Rectal smooth muscle tissue (tissue), 1 donor: ENCODE measurements at regions not wholly inside any gene's neighbourhood (a gene's known extent, or its start where the extent isn't known, plus 50 kb on each side); places are given as distances from the start of the nearest gene placed in this dataset.

Experiments
- H3K27ac ChIP-seq: one replicate; pipeline ENCODE4 v1.7.0; 2013; ENCODE audit warnings: low read depth, low read length, inconsistent platforms
- H3K27me3 ChIP-seq: one replicate; pipeline ENCODE4 v1.7.0; 2013; ENCODE audit warnings: low read length; ENCODE audit not compliant: control insufficient read depth, insufficient read depth
- H3K36me3 ChIP-seq: one replicate; pipeline ENCODE4 v1.7.0; 2013; ENCODE audit warnings: low read length; ENCODE audit not compliant: control insufficient read depth, insufficient read depth
- H3K4me1 ChIP-seq: one replicate; pipeline ENCODE4 v1.7.0; 2013; ENCODE audit warnings: low read length; ENCODE audit not compliant: control insufficient read depth, insufficient read depth
- H3K4me3 ChIP-seq: one replicate; pipeline ENCODE4 v1.7.0; 2013; ENCODE audit warnings: low read length
- H3K9ac ChIP-seq: one replicate; pipeline ENCODE4 v1.7.0; 2013; ENCODE audit warnings: low read length

DNA sequence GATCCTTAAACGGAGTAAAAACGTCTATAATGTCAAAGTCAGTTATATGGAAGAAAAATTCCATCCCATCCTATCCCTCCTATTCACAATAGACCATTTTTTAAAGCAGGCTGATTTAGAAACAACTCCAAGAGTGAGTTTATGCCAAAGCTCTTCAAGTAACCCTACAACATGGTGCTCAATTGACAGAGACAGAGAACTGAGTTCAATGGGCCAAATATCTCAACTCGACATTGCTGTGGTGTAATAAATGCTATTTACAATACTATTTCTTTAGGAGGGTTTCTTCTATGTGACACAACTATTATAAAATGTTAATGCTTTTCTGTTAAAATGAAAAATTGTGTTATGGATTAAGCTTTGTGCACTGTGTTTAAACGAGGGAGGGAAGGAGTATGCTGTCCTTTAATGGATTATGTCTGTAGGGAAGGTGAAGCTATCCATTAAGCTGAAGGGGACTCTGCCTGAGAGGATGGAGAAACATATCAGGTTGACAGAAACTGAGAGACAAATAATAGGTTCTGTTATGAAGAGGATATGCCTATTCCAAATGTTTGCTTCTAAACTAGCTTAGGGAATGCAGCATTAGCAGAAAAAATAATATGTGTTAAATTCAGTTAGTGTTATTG, 362.5 kb upstream of the CHRM3 start:
- H3K27ac ChIP-seq, result no peak overlapping the region
- H3K27me3 ChIP-seq, result no peaks in the 10 kb centered on the region
- no peak overlapping the region for H3K4me3 ChIP-seq
- no peaks in the 10 kb centered on the region for H3K36me3 ChIP-seq
- H3K4me1 ChIP-seq, result no peaks in the 10 kb centered on the region
- no peak overlapping the region for H3K9ac ChIP-seq

DNA sequence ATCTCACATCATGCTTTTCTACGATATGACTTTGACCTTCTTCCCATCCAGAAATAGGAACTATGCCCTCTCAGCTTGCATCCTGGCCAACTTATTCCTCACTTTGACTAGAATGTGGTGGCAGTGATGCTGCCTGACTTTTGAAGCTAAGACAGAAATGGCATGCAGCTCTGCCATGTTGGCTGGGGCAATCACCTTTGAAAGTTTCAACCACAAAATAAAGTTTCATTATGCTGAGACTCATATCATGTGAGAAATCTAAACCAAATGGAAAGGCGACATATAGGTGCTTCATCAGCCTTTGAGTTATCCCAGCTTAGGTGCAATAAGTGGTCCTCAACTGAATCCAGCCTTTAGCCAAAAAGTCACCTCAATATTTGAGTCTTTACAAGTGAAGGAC, 370.0 kb upstream of the CHRM3 start:
- H3K27me3 ChIP-seq, result no peaks in the 10 kb centered on the region
- no peak overlapping the region for H3K9ac ChIP-seq
- H3K27ac ChIP-seq, result no peak overlapping the region
- H3K4me1 ChIP-seq, result no peaks in the 10 kb centered on the region
- no peak overlapping the region for H3K4me3 ChIP-seq
- no peaks in the 10 kb centered on the region for H3K36me3 ChIP-seq

DNA sequence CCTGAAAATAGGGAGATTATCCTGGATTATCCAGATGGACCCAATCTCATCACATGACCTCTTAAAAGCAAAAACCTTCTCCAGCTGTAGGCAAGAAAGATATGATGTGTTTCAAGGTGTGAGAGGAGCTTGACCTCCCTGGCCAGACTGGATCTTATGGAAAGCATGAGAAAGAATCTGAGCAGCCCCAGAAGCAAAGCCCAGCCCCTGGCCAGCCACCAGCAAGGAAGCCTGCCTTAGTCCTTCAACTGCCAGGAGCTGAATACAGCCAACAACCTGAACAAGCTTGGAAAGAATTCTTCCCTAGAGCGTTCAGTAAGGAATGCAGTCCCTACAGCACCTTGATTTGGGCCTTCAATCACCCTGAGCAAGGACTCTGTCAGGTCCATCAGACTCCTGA, 375.0 kb upstream of the CHRM3 start:
- Histone ChIP-seq H3K4me1 (no peaks in the 10 kb centered on the region), H3K4me3 (no peak overlapping the region), H3K36me3 (no peaks in the 10 kb centered on the region), H3K27ac (no peak overlapping the region), H3K27me3 (no peaks in the 10 kb centered on the region), H3K9ac (no peak overlapping the region)

DNA sequence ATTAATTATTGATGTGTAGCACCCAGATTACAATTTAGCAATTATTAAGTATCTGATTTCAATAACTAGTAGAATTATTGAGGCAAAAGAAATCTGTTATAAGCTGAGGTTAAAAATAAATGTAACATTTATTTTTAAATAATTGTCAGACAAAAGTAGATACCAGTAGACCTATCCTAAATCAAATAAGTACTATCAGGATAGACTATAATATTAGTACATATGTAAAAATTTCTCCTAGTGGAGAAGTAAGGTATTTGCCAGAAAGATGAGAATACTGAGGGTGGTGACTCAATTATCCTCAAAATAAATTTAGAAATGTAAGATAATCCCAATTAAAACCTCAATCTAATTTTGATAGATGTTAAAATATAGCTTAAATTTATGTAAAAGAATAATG, 377.8 kb upstream of the CHRM3 start:
- H3K9ac ChIP-seq, result no peak overlapping the region
- H3K4me3 ChIP-seq, result no peak overlapping the region
- H3K27ac ChIP-seq, result no peak overlapping the region
- no peaks in the 10 kb centered on the region for H3K4me1 ChIP-seq
- no peaks in the 10 kb centered on the region for H3K27me3 ChIP-seq
- H3K36me3 ChIP-seq, result no peaks in the 10 kb centered on the region

DNA sequence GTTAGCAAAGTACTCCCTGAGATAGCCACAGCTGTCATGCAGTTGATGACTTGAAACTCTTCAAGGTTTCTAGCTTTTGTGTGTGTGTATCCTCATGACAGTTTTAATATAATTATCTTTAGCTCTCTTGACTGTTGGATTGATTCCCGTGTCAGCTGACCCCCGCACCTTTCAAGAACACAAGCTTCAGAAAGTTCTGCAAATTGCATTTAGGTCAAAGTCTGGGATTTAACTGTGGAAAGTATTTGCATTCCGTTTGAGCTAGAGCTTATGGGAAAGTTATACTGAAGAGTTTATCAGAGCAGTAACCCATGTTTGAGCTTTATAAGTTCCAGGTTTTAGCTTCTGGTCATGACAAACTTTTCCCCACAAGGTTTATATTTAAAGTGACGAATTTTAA, 380.1 kb upstream of the CHRM3 start:
- Histone ChIP-seq H3K27me3 (no peaks in the 10 kb centered on the region), H3K27ac (no peak overlapping the region), H3K4me3 (no peak overlapping the region), H3K4me1 (no peaks in the 10 kb centered on the region), H3K9ac (no peak overlapping the region), H3K36me3 (no peaks in the 10 kb centered on the region)

DNA sequence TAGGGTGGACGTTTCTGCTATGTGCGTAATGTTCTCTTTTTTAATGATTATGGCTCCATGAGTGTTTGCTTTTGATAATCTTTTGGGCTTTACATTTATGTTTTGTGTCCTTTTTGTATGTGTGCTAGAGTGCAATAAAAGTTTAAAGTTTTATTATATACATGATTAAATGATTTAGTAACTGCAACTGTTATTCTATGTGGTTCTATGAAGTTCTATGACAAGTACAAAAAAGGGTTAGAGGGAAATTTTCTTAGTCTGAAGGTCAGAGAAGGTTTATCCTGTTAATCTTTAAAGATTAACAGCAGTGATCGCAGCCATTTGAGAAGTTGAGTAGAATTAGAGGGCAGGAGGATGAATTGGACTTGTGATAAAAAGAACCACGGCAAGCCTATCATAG, 386.4 kb upstream of the CHRM3 start:
- H3K4me1 ChIP-seq, result no peaks in the 10 kb centered on the region
- H3K9ac ChIP-seq, result no peak overlapping the region
- H3K27me3 ChIP-seq, result no peaks in the 10 kb centered on the region
- H3K36me3 ChIP-seq, result no peaks in the 10 kb centered on the region
- H3K27ac ChIP-seq, result no peak overlapping the region
- H3K4me3 ChIP-seq, result no peak overlapping the region

DNA sequence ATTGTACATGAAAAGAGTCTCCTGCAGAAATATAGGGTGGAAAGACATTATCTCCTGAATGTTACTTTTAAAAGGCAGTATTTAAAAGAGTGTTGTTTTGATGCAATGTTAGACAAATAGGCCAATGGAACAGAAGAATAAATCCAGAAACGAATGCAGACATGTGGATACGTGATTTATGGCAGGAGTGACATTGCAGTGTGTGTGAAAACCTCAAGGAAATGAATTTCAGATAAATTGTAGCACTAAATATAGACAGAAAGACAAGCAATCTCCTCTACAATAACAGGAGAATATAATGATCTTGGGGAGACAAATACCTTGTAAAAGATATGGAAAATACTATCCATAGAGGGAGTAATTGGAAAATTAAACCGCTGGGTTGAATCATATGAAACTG, 387.8 kb upstream of the CHRM3 start:
- no peaks in the 10 kb centered on the region for H3K27me3 ChIP-seq
- no peak overlapping the region for H3K27ac ChIP-seq
- H3K4me3 ChIP-seq, result no peak overlapping the region
- no peaks in the 10 kb centered on the region for H3K36me3 ChIP-seq
- H3K9ac ChIP-seq, result no peak overlapping the region
- no peaks in the 10 kb centered on the region for H3K4me1 ChIP-seq

DNA sequence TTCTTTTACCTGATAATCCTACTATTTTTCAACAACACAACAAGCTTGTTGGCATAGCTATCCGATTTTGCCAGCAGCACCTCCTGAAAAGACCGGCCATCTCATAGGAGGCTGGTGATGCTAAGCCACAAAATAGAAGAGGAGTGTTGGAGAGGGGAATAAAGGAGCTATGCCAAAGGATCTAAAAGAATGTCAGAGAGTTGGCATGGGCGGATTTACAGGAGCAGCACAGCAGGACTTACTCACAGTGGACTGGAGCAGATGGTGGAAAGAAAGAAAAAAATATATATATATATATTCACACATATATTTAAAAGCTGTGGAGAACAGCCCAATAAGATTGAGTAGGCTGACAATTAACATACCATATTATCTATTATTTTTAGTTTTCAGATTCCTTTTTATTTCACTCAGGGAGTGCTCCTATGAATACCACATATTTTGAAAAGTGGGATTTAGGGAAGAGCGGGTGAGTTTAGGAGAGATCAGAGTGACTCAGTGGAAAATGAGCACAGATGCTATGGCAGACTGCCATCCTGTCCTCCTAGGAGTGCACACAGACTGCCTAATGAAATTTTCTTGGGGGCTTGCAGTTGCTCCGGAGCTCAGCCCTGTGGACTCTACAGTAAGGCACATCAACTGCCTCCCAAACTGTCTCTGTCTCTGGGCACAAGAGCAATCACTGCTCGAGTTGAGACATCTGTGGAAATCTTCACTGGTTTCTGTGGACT, 394.4 kb upstream of the CHRM3 start:
- H3K9ac ChIP-seq, result no peak overlapping the region
- no peaks in the 10 kb centered on the region for H3K4me1 ChIP-seq
- no peaks in the 10 kb centered on the region for H3K27me3 ChIP-seq
- H3K36me3 ChIP-seq, result no peaks in the 10 kb centered on the region
- H3K27ac ChIP-seq, result no peak overlapping the region
- no peak overlapping the region for H3K4me3 ChIP-seq

DNA sequence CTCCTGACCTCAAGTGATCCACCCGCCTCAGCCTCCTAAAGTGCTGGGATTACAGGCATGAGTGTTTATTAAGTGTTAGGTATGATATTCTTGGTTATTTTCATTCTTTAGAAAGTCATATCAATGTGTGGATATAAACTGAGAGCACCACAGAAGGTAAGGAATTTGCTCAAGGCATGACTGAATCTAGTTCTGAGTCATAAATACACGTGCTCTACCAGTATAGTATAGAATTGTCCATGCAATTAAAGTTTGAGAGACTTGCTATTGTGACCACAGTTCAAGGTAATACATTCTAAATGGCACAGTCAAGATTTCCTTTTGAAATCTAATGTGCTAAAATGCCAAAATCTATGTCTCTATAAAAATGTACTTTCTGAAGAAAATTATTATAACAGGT, 401.1 kb upstream of the CHRM3 start:
- H3K36me3 ChIP-seq, result no peaks in the 10 kb centered on the region
- no peak overlapping the region for H3K4me3 ChIP-seq
- H3K9ac ChIP-seq, result no peak overlapping the region
- H3K27me3 ChIP-seq, result no peaks in the 10 kb centered on the region
- no peak overlapping the region for H3K27ac ChIP-seq
- H3K4me1 ChIP-seq, result peaks cover 3% of the 10 kb centered on the region

DNA sequence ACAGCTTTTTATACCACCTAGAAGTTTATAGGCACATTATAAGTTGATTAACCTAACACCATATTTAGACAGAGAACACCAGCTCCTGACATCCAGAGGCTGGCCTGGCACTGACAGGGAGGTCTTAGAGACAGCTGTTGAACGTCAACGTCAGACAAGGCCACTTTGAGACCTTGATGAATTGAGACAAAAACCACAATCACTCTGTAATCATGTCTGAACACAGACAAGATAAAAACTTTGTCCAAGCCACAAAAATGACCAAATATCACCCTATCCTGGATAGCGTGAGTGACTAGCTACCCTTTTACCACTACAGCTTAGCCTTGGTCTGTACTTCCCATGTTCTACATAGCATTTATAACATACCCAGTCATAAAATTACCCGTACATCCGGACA, 403.6 kb upstream of the CHRM3 start:
- H3K27ac ChIP-seq, result no peak overlapping the region
- peaks cover 3% of the 10 kb centered on the region for H3K4me1 ChIP-seq
- no peak overlapping the region for H3K9ac ChIP-seq
- no peaks in the 10 kb centered on the region for H3K36me3 ChIP-seq
- no peaks in the 10 kb centered on the region for H3K27me3 ChIP-seq
- H3K4me3 ChIP-seq, result no peak overlapping the region

DNA sequence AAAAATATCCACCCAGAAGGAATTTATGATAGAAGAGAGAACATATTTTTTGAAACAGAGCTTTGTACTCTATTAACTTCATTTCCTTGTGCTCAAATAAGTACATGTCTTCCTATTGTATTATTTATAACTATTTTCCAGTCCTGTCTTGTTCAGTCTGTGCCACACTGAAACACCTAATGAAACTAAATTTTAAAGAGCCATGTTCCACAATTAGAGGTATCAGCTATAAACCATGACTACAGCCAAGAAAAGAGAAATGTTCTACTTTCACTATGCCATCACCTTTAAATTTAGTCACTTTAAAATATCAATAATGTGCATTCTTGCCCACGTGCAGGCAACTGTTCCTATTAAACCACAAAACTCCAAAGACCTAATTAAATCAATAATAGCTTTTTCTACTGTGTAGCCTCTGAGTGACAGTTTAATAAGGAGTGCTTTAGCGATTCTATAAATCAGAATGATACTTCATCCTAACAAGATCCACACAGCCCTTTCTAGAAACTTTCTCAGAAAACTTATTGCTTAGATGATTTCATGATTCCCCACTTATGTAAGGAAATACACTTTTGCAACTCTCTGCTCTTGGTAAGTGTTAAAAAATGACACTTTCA, 404.9 kb upstream of the CHRM3 start:
- no peak overlapping the region for H3K27ac ChIP-seq
- no peak overlapping the region for H3K9ac ChIP-seq
- no peak overlapping the region for H3K4me3 ChIP-seq
- no peaks in the 10 kb centered on the region for H3K36me3 ChIP-seq
- H3K27me3 ChIP-seq, result no peaks in the 10 kb centered on the region
- peaks cover 3% of the 10 kb centered on the region for H3K4me1 ChIP-seq

DNA sequence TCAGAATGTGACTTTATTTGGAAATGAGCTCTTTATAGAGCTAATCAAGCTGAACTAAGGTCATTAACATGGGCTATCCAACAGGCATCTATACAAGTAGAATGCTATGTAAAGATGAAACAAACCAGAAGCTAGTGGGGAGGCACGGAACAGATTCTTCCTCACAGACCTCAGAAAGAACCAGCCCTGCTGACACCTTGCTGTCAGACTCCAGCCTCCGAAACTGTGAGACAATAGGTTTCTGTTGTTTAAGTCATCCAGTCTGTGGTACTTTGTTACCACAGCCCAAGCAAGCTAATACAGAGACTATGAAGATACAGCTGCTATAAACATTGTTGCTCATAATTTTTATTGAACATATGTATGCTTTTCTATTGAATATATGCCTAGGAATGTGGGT, 406.3 kb upstream of the CHRM3 start:
- Histone ChIP-seq H3K9ac (no peak overlapping the region), H3K4me3 (no peak overlapping the region), H3K4me1 (peaks cover 3% of the 10 kb centered on the region), H3K27ac (no peak overlapping the region), H3K36me3 (no peaks in the 10 kb centered on the region), H3K27me3 (no peaks in the 10 kb centered on the region)

DNA sequence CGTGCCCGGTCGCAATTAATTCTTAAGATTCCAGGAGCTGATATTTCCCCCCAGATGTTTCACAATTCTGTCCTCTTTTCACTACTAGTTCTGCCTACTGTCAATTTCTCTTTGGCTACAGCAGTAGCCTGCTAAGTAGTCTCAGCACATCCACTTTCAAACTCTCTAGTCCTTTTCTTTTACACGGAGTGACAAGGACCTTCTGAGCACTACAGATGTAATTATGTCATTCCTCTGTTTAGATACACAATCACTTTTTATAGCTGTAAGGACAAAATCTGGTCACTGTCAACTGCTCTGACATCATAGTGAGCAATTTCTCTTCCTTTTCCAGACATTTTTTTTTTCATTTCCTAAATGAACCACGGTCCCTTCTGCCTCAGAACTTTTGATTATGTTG, 421.7 kb upstream of the CHRM3 start:
- H3K27me3 ChIP-seq, result no peaks in the 10 kb centered on the region
- no peak overlapping the region for H3K4me3 ChIP-seq
- H3K36me3 ChIP-seq, result no peaks in the 10 kb centered on the region
- H3K27ac ChIP-seq, result no peak overlapping the region
- no peak overlapping the region for H3K9ac ChIP-seq
- no peaks in the 10 kb centered on the region for H3K4me1 ChIP-seq
